Amniotic epithelial cell (primary cell): ENCODE measurements at regions not wholly inside any gene's neighbourhood (a gene's known extent, or its start where the extent isn't known, plus 50 kb on each side); places are given as distances from the start of the nearest gene placed in this dataset.

Experiments
- DNase-seq: peaks from one replicate; pipeline ENCODE4 v3.0.0-alpha.2; 2010; ENCODE audit warnings: low read depth

GRCh38 chr2:164178835-164179465, 442.3 kb downstream of the GRB14 start:
- DNase-seq = peak; percentile 4

GRCh38 chr2:164164602-164165001, 428.8 kb upstream of the FIGN start:
- DNase-seq = no peak

- DNase-seq = no peak
Measured at GRCh38 chr2:164155558-164155957, 419.8 kb upstream of the FIGN start.

GRCh38 chr2:164151522-164151921, 415.7 kb upstream of the FIGN start:
- peak; percentile 58 for DNase-seq

GRCh38 chr2:164150604-164151003, 414.8 kb upstream of the FIGN start:
- DNase-seq = peak; percentile 67

GRCh38 chr2:164146441-164146840, 410.6 kb upstream of the FIGN start:
- DNase-seq = no peak

- DNase-seq = peak; percentile 87
Measured at GRCh38 chr2:164145093-164145987, 409.5 kb upstream of the FIGN start.

- DNase-seq = no peak
Measured at GRCh38 chr2:164143183-164143930, 407.5 kb upstream of the FIGN start.

GRCh38 chr2:164142755-164143154, 406.9 kb upstream of the FIGN start:
- no peak for DNase-seq

- peak; percentile 40 for DNase-seq
Measured at GRCh38 chr2:164141271-164141670, 405.5 kb upstream of the FIGN start.

GRCh38 chr2:164138750-164139149, 402.9 kb upstream of the FIGN start:
- DNase-seq = no peak

GRCh38 chr2:164134336-164134735, 398.5 kb upstream of the FIGN start:
- DNase-seq = no peak

GRCh38 chr2:164127971-164128527, 392.2 kb upstream of the FIGN start:
- no peak for DNase-seq

GRCh38 chr2:164126960-164127660, 391.3 kb upstream of the FIGN start:
- DNase-seq = peak; percentile 8

- DNase-seq = no peak
Measured at GRCh38 chr2:164115806-164116205, 380.0 kb upstream of the FIGN start.

- DNase-seq = no peak
Measured at GRCh38 chr2:164114937-164115336, 379.1 kb upstream of the FIGN start.

- DNase-seq = no peak
Measured at GRCh38 chr2:164112105-164112504, 376.3 kb upstream of the FIGN start.

GRCh38 chr2:164110515-164110914, 374.7 kb upstream of the FIGN start:
- no peak for DNase-seq

- no peak for DNase-seq
Measured at GRCh38 chr2:164109006-164109405, 373.2 kb upstream of the FIGN start.

GRCh38 chr2:164103271-164103670, 367.5 kb upstream of the FIGN start:
- DNase-seq = no peak

- no peak for DNase-seq
Measured at GRCh38 chr2:164102366-164102765, 366.6 kb upstream of the FIGN start.

GRCh38 chr2:164091673-164092072, 355.9 kb upstream of the FIGN start:
- no peak for DNase-seq
